MM.1S (cell line): ENCODE measurements at regions not wholly inside any gene's neighbourhood (a gene's known extent, or its start where the extent isn't known, plus 50 kb on each side); places are given as distances from the start of the nearest gene placed in this dataset.

ENCODE experiments used
- EZH2 ChIP-seq: fragments of 300-600 bp; sonication (generic); optimal IDR thresholded peaks from 2 replicates; pipeline ENCODE3; 2017; ENCODE audit warnings: low read depth, mild to moderate bottlenecking, antibody characterized with exemption, low read length, mixed read lengths
- EZH2phosphoT487 ChIP-seq: fragments of 300-600 bp; sonication (generic); IDR thresholded peaks from 2 replicates; pipeline ENCODE4 v1.6.1; 2018; ENCODE audit warnings: antibody characterized with exemption, low read length
- TF ChIP-seq, protein P1 (sequence below): fragments of 300-600 bp; sonication (generic); IDR thresholded peaks from 2 replicates; pipeline ENCODE4 v1.5.1; 2016; ENCODE audit warnings: antibody characterized with exemption, low read length, mixed read lengths

DNA sequence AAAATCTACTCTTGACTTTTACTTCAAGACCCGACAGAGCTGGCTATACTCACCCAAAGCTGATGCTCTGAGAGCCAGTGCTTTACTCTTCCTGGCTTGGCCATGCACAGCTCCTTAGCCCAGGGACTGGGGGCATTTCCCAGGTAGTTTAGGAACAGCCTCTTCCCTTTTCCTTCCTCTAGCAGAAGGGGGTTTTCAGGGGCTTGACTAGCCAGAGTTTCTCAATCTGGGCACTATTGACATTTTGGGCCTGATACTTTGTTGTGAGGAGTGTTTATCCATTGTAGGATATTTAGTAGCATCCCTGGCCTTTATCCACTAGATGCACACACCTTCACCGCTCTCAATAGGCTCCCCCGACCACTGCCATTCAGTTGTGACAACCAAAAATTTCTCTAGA, 50.0 kb upstream of the RFX3 start:
- TF ChIP-seq, protein P1, sequence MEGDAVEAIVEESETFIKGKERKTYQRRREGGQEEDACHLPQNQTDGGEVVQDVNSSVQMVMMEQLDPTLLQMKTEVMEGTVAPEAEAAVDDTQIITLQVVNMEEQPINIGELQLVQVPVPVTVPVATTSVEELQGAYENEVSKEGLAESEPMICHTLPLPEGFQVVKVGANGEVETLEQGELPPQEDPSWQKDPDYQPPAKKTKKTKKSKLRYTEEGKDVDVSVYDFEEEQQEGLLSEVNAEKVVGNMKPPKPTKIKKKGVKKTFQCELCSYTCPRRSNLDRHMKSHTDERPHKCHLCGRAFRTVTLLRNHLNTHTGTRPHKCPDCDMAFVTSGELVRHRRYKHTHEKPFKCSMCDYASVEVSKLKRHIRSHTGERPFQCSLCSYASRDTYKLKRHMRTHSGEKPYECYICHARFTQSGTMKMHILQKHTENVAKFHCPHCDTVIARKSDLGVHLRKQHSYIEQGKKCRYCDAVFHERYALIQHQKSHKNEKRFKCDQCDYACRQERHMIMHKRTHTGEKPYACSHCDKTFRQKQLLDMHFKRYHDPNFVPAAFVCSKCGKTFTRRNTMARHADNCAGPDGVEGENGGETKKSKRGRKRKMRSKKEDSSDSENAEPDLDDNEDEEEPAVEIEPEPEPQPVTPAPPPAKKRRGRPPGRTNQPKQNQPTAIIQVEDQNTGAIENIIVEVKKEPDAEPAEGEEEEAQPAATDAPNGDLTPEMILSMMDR = no peak
- TF ChIP-seq EZH2 (no peak), EZH2phosphoT487 (no peak)
